Activated CD4-positive, alpha-beta T cell treated with anti-CD3 and anti-CD28 coated beads, Interleukin-2, amount 10 ng/mL, durations not matched to agents 7 days and 5 days (primary cell): ENCODE measurements at regions not wholly inside any gene's neighbourhood (a gene's known extent, or its start where the extent isn't known, plus 50 kb on each side); places are given as distances from the start of the nearest gene placed in this dataset.
A peak's percentile ranks its signal among the peaks of the same experiment; 100 is the strongest.

Experiments
- CTCF ChIA-PET: fragments of 350-600 bp; sonication (Branson Sonifier 250); formaldehyde crosslinking; loops from one replicate; lab custom pipeline; 2021; ENCODE audit warnings: antibody characterized with exemption; lab: Charles Lee
- POLR2A ChIA-PET: fragments of 350-600 bp; sonication (Branson Sonifier 250); formaldehyde crosslinking; loops from one replicate; lab custom pipeline; 2021; ENCODE audit warnings: antibody characterized with exemption; lab: Charles Lee
- DNase-seq: peaks from one replicate; pipeline ENCODE4 v3.0.0-alpha.2; 2020
- H3K27ac Mint-ChIP-seq: one replicate; pipeline ENCODE4 v1.8.0; 2021; ENCODE audit warnings: mild to moderate bottlenecking, moderate library complexity, mixed read lengths
- H3K27me3 Mint-ChIP-seq: one replicate; pipeline ENCODE4 v1.8.0; 2021; ENCODE audit warnings: mixed read lengths
- H3K36me3 Mint-ChIP-seq: one replicate; pipeline ENCODE4 v1.8.0; 2021; ENCODE audit warnings: low read depth, mixed read lengths
- H3K4me1 Mint-ChIP-seq: one replicate; pipeline ENCODE4 v1.8.0; 2021; ENCODE audit warnings: mixed read lengths
- H3K4me3 Mint-ChIP-seq: one replicate; pipeline ENCODE4 v1.8.0; 2021; ENCODE audit warnings: mild to moderate bottlenecking, moderate library complexity, mixed read lengths
- H3K9me3 Mint-ChIP-seq: one replicate; pipeline ENCODE4 v1.8.0; 2021; ENCODE audit warnings: mixed read lengths

- Mint-ChIP-seq H3K4me1 (peaks cover 7% of the 10 kb centered on the region), H3K27ac (no peak overlapping the region), H3K9me3 (peaks cover 2% of the 10 kb centered on the region), H3K27me3 (no peaks in the 10 kb centered on the region), H3K4me3 (no peak overlapping the region), H3K36me3 (no peaks in the 10 kb centered on the region)
- ChIA-PET POLR2A (no interaction called here), CTCF (no interaction called here)
- no peak for DNase-seq
These were observed 732.5 kb upstream of the POM121L12 start for GRCh38 chr7:52302765-52303520.

GRCh38 chr7:52297128-52297527, 738.3 kb upstream of the POM121L12 start:
- Mint-ChIP-seq H3K4me1 (peaks cover 4% of the 10 kb centered on the region), H3K27me3 (no peaks in the 10 kb centered on the region), H3K9me3 (peaks cover 9% of the 10 kb centered on the region), H3K36me3 (no peaks in the 10 kb centered on the region), H3K27ac (no peak overlapping the region), H3K4me3 (no peak overlapping the region)
- CTCF ChIA-PET: no interaction called here
- POLR2A ChIA-PET: no interaction called here
- DNase-seq: no peak

- Mint-ChIP-seq H3K27ac (no peak overlapping the region), H3K4me1 (no peaks in the 10 kb centered on the region), H3K27me3 (no peaks in the 10 kb centered on the region), H3K36me3 (no peaks in the 10 kb centered on the region), H3K9me3 (peaks cover 9% of the 10 kb centered on the region), H3K4me3 (no peak overlapping the region)
- POLR2A ChIA-PET: no interaction called here
- no peak for DNase-seq
- CTCF ChIA-PET: no interaction called here
These were observed 740.5 kb upstream of the POM121L12 start for GRCh38 chr7:52294942-52295341.

- peaks cover 2% of the 10 kb centered on the region for H3K4me1 Mint-ChIP-seq
- CTCF ChIA-PET: no interaction called here
- no peaks in the 10 kb centered on the region for H3K36me3 Mint-ChIP-seq
These were observed 746.2 kb upstream of the POM121L12 start for GRCh38 chr7:52289247-52289646.

GRCh38 chr7:52287698-52288097, 747.7 kb upstream of the POM121L12 start:
- POLR2A ChIA-PET: no interaction called here
- peaks cover 11% of the 10 kb centered on the region for H3K4me1 Mint-ChIP-seq
- no peak overlapping the region for H3K4me3 Mint-ChIP-seq
- H3K36me3 Mint-ChIP-seq: no peaks in the 10 kb centered on the region
- no peak for DNase-seq
- CTCF ChIA-PET: no interaction called here
- H3K27me3 Mint-ChIP-seq: no peaks in the 10 kb centered on the region
- H3K9me3 Mint-ChIP-seq: peaks cover 3% of the 10 kb centered on the region
- no peak overlapping the region for H3K27ac Mint-ChIP-seq

More at GRCh38 chr7:52289247-52289646, 746.2 kb upstream of the POM121L12 start:
- peaks cover 5% of the 10 kb centered on the region for H3K9me3 Mint-ChIP-seq
- no peak overlapping the region for H3K4me3 Mint-ChIP-seq
- DNase-seq: no peak
- POLR2A ChIA-PET: no interaction called here
- H3K27ac Mint-ChIP-seq: no peak overlapping the region
- H3K27me3 Mint-ChIP-seq: no peaks in the 10 kb centered on the region

GRCh38 chr7:52285689-52286088, 749.7 kb upstream of the POM121L12 start:
- POLR2A ChIA-PET: no interaction called here
- Mint-ChIP-seq H3K4me3 (no peak overlapping the region), H3K27ac (no peak overlapping the region), H3K36me3 (no peaks in the 10 kb centered on the region), H3K27me3 (no peaks in the 10 kb centered on the region), H3K4me1 (peaks cover 11% of the 10 kb centered on the region), H3K9me3 (peaks cover 3% of the 10 kb centered on the region)
- CTCF ChIA-PET: interaction anchor here (0.6 kb wide), 1 partner anchor 42 kb away, joined by 3 read pairs; no protein-coding TSS in a partner anchor
- no peak for DNase-seq

- H3K9me3 Mint-ChIP-seq: peaks cover 5% of the 10 kb centered on the region
- POLR2A ChIA-PET: no interaction called here
- H3K27ac Mint-ChIP-seq: no peak overlapping the region
- H3K4me1 Mint-ChIP-seq: peaks cover 11% of the 10 kb centered on the region
- CTCF ChIA-PET: no interaction called here
- H3K36me3 Mint-ChIP-seq: no peaks in the 10 kb centered on the region
- H3K4me3 Mint-ChIP-seq: no peak overlapping the region
- H3K27me3 Mint-ChIP-seq: no peaks in the 10 kb centered on the region
- no peak for DNase-seq
These were observed 752.1 kb upstream of the POM121L12 start for GRCh38 chr7:52283335-52283734.

- Mint-ChIP-seq H3K4me1 (peaks cover 4% of the 10 kb centered on the region), H3K4me3 (peak overlapping the region; percentile 34), H3K9me3 (peaks cover 2% of the 10 kb centered on the region), H3K27ac (peak overlapping the region; percentile 79), H3K36me3 (no peaks in the 10 kb centered on the region), H3K27me3 (no peaks in the 10 kb centered on the region)
- peak; percentile 24 for DNase-seq
- ChIA-PET POLR2A (no interaction called here), CTCF (no interaction called here)
These were observed 761.5 kb upstream of the POM121L12 start for GRCh38 chr7:52273685-52274610.

GRCh38 chr7:52271703-52272102, 763.7 kb upstream of the POM121L12 start:
- no peak for DNase-seq
- H3K4me1 Mint-ChIP-seq: peaks cover 4% of the 10 kb centered on the region
- H3K27ac Mint-ChIP-seq: no peak overlapping the region
- ChIA-PET CTCF (no interaction called here), POLR2A (no interaction called here)
- no peaks in the 10 kb centered on the region for H3K27me3 Mint-ChIP-seq
- H3K9me3 Mint-ChIP-seq: no peaks in the 10 kb centered on the region
- H3K36me3 Mint-ChIP-seq: no peaks in the 10 kb centered on the region
- no peak overlapping the region for H3K4me3 Mint-ChIP-seq

- CTCF ChIA-PET: no interaction called here
- H3K36me3 Mint-ChIP-seq: no peaks in the 10 kb centered on the region
These were observed 765.1 kb upstream of the POM121L12 start for GRCh38 chr7:52270301-52270700.

GRCh38 chr7:52269669-52270068, 765.8 kb upstream of the POM121L12 start:
- POLR2A ChIA-PET: no interaction called here
- Mint-ChIP-seq H3K9me3 (no peaks in the 10 kb centered on the region), H3K36me3 (no peaks in the 10 kb centered on the region), H3K4me1 (peaks cover 4% of the 10 kb centered on the region), H3K27ac (no peak overlapping the region), H3K4me3 (no peak overlapping the region), H3K27me3 (no peaks in the 10 kb centered on the region)
- DNase-seq: no peak
- CTCF ChIA-PET: no interaction called here

More at GRCh38 chr7:52270301-52270700, 765.1 kb upstream of the POM121L12 start:
- Mint-ChIP-seq H3K27me3 (no peaks in the 10 kb centered on the region), H3K4me1 (peaks cover 4% of the 10 kb centered on the region), H3K4me3 (no peak overlapping the region), H3K9me3 (no peaks in the 10 kb centered on the region), H3K27ac (no peak overlapping the region)
- DNase-seq: no peak
- POLR2A ChIA-PET: no interaction called here

GRCh38 chr7:52261057-52261456, 774.4 kb upstream of the POM121L12 start:
- no peak for DNase-seq
- H3K4me1 Mint-ChIP-seq: no peaks in the 10 kb centered on the region
- no peak overlapping the region for H3K4me3 Mint-ChIP-seq
- no peaks in the 10 kb centered on the region for H3K36me3 Mint-ChIP-seq
- H3K27me3 Mint-ChIP-seq: no peaks in the 10 kb centered on the region
- ChIA-PET POLR2A (no interaction called here), CTCF (interaction anchor here (1.6 kb wide), 1 partner anchor 10 kb away, joined by 3 read pairs; no protein-coding TSS in a partner anchor)
- H3K9me3 Mint-ChIP-seq: peaks cover 11% of the 10 kb centered on the region
- no peak overlapping the region for H3K27ac Mint-ChIP-seq

- H3K27me3 Mint-ChIP-seq: no peaks in the 10 kb centered on the region
- no peak overlapping the region for H3K4me3 Mint-ChIP-seq
- ChIA-PET POLR2A (no interaction called here), CTCF (interaction anchor here (1.6 kb wide), 1 partner anchor 9 kb away, joined by 3 read pairs; no protein-coding TSS in a partner anchor)
- peaks cover 11% of the 10 kb centered on the region for H3K9me3 Mint-ChIP-seq
- no peak for DNase-seq
- no peak overlapping the region for H3K27ac Mint-ChIP-seq
- no peaks in the 10 kb centered on the region for H3K4me1 Mint-ChIP-seq
- no peaks in the 10 kb centered on the region for H3K36me3 Mint-ChIP-seq
These were observed 775.3 kb upstream of the POM121L12 start for GRCh38 chr7:52260046-52260665.
